ENCODE measurements at regions not wholly inside any gene's neighbourhood (a gene's known extent, or its start where the extent isn't known, plus 50 kb on each side); places are given as distances from the start of the nearest gene placed in this dataset.
A peak's percentile ranks its signal among the peaks of the same experiment; 100 is the strongest.

DNA sequence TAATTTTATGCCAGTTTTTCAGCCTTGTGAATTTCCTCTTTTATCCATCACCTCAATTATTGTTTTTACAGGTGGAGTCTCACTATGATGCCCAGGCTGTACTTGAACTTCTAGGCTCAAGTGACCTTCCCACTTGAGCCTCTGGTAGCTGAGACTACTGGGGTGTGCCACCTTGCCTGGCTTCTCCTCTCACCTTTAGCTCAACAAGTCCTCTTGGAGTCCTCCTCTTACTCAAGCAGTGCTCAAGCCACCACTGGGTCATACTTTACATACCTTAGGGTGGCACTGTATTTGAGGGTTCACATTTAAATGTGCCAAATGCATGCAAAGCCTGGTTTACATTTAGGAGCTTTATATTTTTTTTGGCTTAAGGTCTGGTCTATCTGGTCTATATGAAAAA lies 350.1 kb upstream of the MCTP2 start:
- TF ChIP-seq, protein P1, sequence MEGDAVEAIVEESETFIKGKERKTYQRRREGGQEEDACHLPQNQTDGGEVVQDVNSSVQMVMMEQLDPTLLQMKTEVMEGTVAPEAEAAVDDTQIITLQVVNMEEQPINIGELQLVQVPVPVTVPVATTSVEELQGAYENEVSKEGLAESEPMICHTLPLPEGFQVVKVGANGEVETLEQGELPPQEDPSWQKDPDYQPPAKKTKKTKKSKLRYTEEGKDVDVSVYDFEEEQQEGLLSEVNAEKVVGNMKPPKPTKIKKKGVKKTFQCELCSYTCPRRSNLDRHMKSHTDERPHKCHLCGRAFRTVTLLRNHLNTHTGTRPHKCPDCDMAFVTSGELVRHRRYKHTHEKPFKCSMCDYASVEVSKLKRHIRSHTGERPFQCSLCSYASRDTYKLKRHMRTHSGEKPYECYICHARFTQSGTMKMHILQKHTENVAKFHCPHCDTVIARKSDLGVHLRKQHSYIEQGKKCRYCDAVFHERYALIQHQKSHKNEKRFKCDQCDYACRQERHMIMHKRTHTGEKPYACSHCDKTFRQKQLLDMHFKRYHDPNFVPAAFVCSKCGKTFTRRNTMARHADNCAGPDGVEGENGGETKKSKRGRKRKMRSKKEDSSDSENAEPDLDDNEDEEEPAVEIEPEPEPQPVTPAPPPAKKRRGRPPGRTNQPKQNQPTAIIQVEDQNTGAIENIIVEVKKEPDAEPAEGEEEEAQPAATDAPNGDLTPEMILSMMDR (IDR thresholded peaks at IDR 0.05), result no peak
- Histone ChIP-seq H3K27me3 (peaks cover 0 to 7% (median 0%) of the 10 kb centered on the region in 7 donors), H3K4me3 (no peak overlapping the region), H3K9me3 (no peaks in the 10 kb centered on the region), H3K27ac (peak overlapping the region in 4 of 10 donors; percentile 2 to 54 (median 32)), H3K36me3 (no peaks in the 10 kb centered on the region), H3K4me1 (peaks cover 0 to 16% (median 2%) of the 10 kb centered on the region in 9 donors)
- intact Hi-C loops (cut with DNase I), result loop anchor here in 2 of 10 donors (10.0 kb wide), 2 partner anchors 57 to 63 kb away; no protein-coding TSS in a partner anchor
- ATAC-seq (no peak), DNase-seq (no peak)

DNA sequence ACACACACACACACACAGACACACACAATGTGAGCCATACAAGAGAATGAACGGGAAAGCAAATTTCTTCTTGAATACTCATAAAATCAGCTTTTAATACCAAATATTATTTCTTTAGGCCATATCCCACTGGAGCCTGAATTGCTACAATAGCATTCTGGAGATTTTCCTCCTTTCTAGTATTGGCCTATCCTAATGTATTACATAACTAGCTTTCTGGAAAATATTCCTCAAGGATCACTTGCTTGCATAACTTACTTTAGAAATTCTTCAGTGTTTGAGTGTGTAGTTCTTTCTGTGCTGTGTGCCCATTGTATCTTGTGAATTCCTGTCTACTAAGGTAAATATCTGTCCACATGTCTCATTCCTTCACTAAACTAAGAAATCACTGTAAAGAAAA lies 351.0 kb upstream of the MCTP2 start:
- H3K4me1 ChIP-seq, result peaks cover 0 to 16% (median 2%) of the 10 kb centered on the region in 9 donors
- intact Hi-C loops (cut with DNase I), result loop anchor here in 2 of 10 donors (10.0 kb wide), 2 partner anchors 56 to 64 kb away; no protein-coding TSS in a partner anchor
- peaks cover 0 to 7% (median 0%) of the 10 kb centered on the region in 7 donors for H3K27me3 ChIP-seq
- peak overlapping the region in 2 of 10 donors; percentile 16 to 54 for H3K27ac ChIP-seq
- DNase-seq (no peak), ATAC-seq (peak in 5 of 8 donors; percentile 23 to 61 (median 37))
- H3K36me3 ChIP-seq, result no peaks in the 10 kb centered on the region
- 71 to 86% methylated on average over 1 of the region's 1 CpG for WGBS, 2 donors
- no peak overlapping the region for H3K4me3 ChIP-seq
- TF ChIP-seq, protein P1 (IDR thresholded peaks at IDR 0.05), result no peak
- no peaks in the 10 kb centered on the region for H3K9me3 ChIP-seq

DNA sequence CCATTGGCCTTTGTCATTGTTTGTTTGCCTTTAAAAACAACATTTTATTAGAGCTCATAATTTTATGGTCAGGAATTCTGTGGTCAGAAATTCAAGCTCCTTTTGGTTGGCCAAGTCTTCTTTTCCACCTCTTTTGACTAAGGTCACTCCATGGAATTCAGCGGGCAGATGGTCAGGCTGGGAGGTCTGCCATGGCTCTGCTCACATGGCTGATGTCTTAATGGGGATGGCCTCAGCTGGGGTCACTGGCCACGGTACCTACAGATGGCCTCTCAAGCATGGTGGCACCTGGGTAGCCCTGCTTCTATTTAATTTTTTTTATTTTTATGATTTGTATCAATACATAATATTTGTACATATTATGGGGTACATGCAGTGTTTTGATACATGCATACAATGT lies 360.8 kb upstream of the MCTP2 start:
- Histone ChIP-seq H3K27ac (no peak overlapping the region), H3K9me3 (no peaks in the 10 kb centered on the region), H3K36me3 (no peaks in the 10 kb centered on the region), H3K27me3 (no peaks in the 10 kb centered on the region), H3K4me1 (peaks cover 0 to 16% (median 0%) of the 10 kb centered on the region in 9 donors), H3K4me3 (no peak overlapping the region)
- intact Hi-C loops (cut with DNase I), result no loop called here
- WGBS, 2 donors, result 85 to 87% methylated on average over 2 of the region's 2 CpGs
- ATAC-seq (no peak), DNase-seq (no peak)
- TF ChIP-seq, protein P1 (IDR thresholded peaks at IDR 0.05), result no peak

DNA sequence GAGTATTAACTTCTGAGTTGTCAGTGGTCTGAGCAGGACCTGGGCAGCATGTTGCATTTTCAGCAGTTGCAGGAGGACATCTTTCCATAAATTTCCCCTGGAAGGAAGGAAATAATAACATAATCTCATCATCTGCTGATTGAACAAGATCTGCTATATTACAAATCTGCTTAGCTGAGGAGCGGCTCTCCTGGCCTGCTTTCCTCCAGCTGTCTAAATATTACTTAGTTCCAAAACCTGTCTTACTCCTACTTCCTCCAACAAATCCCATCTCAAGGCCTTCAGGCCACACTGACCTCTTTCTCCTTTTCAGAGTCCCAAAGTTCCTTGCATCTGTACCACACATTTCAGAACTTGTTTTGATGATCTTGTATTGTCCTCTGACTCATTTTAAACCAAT lies 364.4 kb upstream of the MCTP2 start:
- H3K9me3 ChIP-seq, result no peaks in the 10 kb centered on the region
- H3K4me3 ChIP-seq, result peak overlapping the region in 2 of 10 donors; percentile 5 to 15
- H3K4me1 ChIP-seq, result peaks cover 0 to 40% (median 0%) of the 10 kb centered on the region in 9 donors
- H3K27me3 ChIP-seq, result no peaks in the 10 kb centered on the region
- peak overlapping the region in 9 of 10 donors; percentile 21 to 83 (median 66) for H3K27ac ChIP-seq
- WGBS, 2 donors, result 62 to 69% methylated on average over 1 of the region's 1 CpG
- peak in 7 of 8 donors; percentile 16 to 79 (median 71) for ATAC-seq
- H3K36me3 ChIP-seq, result no peaks in the 10 kb centered on the region
- DNase-seq, result no peak
- TF ChIP-seq, protein P1 (IDR thresholded peaks at IDR 0.05), result no peak
- intact Hi-C loops (cut with DNase I), result no loop called here

All from heart right ventricle (tissue), 16 donors.